GM10266 (cell line): ENCODE measurements at regions not wholly inside any gene's neighbourhood (a gene's known extent, or its start where the extent isn't known, plus 50 kb on each side); places are given as distances from the start of the nearest gene placed in this dataset.

Experiments
- DNase-seq: peaks from one replicate; pipeline ENCODE4 v3.0.0; 2012; ENCODE audit errors: extremely low spot score
- CTCF ChIP-seq: IDR thresholded peaks from 2 replicates; pipeline ENCODE4 v1.5.1; 2012; ENCODE audit warnings: mild to moderate bottlenecking, low read depth; ENCODE audit not compliant: control insufficient read depth, insufficient read depth; ENCODE audit errors: missing control alignments

- no peak for TF ChIP-seq CTCF
- DNase-seq = no peak
Measured at GRCh38 chr6:21680611-21681010, 87.1 kb downstream of the SOX4 start.

- no peak for TF ChIP-seq CTCF
- no peak for DNase-seq
Measured at GRCh38 chr6:21690489-21690888, 96.9 kb downstream of the SOX4 start.

GRCh38 chr6:21691685-21692346 is 98.3 kb downstream of the SOX4 start:
- no peak for DNase-seq

GRCh38 chr6:21692721-21693120 is 99.2 kb downstream of the SOX4 start:
- DNase-seq = no peak
- TF ChIP-seq CTCF = no peak

More at GRCh38 chr6:21691685-21692346, 98.3 kb downstream of the SOX4 start:
- TF ChIP-seq CTCF = no peak

- TF ChIP-seq CTCF = no peak
- no peak for DNase-seq
Measured at GRCh38 chr6:21694168-21694567, 100.6 kb downstream of the SOX4 start.

GRCh38 chr6:21707524-21708319 is 114.2 kb downstream of the SOX4 start:
- no peak for TF ChIP-seq CTCF
- no peak for DNase-seq

GRCh38 chr6:21708320-21708580 is 114.7 kb downstream of the SOX4 start:
- no peak for TF ChIP-seq CTCF
- no peak for DNase-seq
